H54 (cell line): ENCODE measurements at regions not wholly inside any gene's neighbourhood (a gene's known extent, or its start where the extent isn't known, plus 50 kb on each side); places are given as distances from the start of the nearest gene placed in this dataset.

Source experiments
- DNase-seq: peaks from one replicate; pipeline ENCODE4 v3.0.0; 2011; ENCODE audit warnings: low spot score, mixed read lengths; ENCODE audit not compliant: insufficient read length
- FAIRE-seq: peaks from 3 replicates; lab custom pipeline; 2011; peaks lifted over from hg19 to GRCh38; lab: Jason Lieb, UNC
- POLR2A ChIP-seq: IDR thresholded peaks from 2 replicates; pipeline ENCODE4 v1.6.1; 2011; ENCODE audit warnings: low read depth, mild to moderate bottlenecking, low read length

DNA sequence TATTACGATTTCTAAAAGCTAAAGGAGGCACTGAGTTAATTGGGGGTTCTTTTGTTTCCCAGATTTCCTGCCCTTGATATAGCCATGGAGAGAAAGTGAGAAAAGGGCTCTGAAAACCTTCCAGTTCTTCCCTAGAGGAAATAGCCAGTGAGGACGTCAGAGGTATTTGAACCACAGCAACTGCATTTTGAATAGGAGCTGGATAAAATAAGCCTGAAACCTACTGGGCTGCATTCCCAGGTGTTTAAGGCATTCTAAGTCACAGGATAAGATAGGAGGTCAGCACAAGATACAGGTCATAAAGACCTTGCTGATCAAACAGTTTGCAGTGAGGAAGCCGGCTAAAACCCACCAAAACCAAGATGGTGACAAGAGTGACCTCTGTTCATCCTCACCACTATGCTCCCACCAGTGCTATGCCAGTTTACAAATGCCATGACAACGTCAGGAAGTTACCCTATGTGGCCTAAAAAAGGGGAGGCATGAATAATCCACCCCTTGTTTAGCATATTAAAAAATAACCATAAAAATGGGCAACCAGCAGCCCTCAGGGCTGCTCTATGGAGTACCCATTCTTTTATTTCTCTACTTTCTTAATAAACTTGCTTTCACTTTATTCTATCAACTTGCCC lies 85.1 kb upstream of the FRMD4A start:
- TF ChIP-seq POLR2A = no peak
- no peak for FAIRE-seq

DNA sequence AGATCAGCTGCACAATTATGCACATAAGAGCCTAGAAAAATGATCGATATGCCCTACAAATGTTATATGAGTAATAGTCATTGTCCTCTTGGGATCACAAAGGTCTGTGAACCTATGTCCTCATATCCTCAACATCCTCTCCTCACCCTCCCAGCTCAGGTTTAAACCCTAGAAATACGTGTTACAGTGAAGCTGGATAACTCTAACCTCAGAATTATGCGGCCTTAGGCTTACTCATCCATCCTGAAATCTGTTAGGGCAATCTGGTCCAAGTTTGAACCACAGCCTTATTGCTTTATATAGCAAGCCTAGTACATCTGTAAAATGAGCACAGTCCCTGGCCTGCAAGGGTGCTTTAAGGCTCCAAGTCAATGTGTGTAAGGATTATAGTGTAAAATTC lies 84.2 kb upstream of the FRMD4A start:
- no peak for TF ChIP-seq POLR2A
- DNase-seq = peak; percentile 4
- peak; percentile 73 for FAIRE-seq

More for the DNA sequence above, 85.1 kb upstream of the FRMD4A start:
- no peak for DNase-seq

DNA sequence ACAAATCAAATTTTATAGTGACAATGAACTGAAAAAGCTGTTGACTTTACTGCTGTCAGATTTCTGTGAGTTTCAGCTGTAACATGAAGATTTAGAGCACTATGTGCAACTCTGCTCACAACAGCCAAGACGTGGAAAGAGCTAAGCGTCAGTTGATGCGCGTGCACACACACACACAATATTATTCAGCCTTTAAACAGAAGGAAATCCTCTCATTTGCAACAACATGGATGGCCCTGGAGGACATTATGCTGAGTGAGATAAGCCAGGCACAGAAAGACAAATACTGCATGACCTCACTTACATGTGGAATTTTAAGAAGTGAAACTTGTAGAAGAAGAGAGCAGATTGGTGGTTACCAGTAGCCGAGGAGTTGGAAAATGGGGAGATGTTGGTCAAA lies 82.8 kb upstream of the FRMD4A start:
- FAIRE-seq (no peak), DNase-seq (no peak)
- TF ChIP-seq POLR2A = no peak

DNA sequence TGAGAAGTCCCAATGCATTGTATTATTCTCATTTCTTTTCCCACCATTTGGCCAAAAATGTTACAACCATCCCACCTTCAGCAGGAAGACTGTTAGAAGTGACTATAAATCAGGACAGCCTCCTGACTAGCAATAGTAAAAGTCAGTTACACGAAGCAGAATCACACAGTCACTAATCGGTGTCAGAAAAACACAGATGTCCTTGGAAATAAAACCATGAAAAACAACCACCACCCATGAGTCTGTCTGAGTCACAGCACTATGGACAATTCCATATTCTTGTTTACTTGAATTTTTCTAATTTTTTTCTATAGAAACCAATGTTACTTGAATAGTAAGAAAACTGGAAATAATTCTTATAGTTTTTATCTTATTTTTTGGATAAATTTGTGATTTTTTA lies 81.9 kb upstream of the FRMD4A start:
- FAIRE-seq (no peak), DNase-seq (no peak)
- TF ChIP-seq POLR2A = no peak

DNA sequence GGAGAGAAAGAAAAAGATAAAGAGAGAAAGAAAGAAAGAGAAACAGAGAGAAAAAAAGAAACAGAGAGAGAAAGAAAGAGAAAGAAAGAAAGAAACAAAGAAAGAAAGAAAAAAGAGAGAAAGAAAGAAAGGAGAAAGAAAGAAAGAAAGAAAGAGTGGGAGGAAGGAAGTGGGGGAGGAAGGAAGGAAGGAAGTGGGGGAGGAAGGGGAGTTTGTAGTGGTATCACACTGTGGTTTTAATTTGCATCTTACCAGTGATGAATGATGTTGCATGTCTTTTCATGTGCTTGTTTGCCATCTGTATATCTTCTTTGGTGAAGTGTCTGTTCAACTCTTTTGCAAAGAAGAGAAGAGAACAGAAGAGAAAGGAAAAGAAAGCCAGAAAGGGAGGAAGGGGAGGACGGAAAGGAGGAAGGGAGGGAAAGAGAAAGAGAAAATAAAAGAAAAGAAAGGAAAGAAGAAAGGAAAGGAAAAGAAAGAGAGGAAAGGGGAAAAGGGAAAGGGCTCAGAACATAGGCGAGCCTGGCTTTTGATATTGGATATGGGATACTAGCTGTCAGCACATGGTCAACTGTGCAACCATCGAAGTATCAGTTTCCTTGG lies 79.2 kb upstream of the FRMD4A start:
- DNase-seq = no peak
- FAIRE-seq = no peak
- no peak for TF ChIP-seq POLR2A

DNA sequence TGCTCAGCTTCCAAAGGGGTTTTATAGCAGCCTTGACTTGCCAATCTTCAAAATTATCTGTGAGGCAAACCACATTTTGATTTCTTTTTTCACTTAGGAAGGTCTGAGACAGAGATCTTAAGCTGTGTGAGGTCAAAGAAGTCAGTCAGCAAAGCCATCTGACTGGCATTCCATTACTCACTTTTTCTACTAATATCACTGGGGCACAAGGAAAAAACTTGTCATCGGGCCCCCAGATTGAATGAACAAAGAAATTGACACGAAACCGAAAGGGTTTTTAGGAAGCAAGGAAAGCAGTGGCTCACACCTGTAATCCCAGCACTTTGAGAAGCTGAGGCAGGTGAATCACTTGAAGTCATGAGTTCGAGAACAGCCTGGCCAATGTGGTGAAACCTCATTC lies 78.5 kb upstream of the FRMD4A start:
- TF ChIP-seq POLR2A = no peak
- no peak for DNase-seq
- no peak for FAIRE-seq

DNA sequence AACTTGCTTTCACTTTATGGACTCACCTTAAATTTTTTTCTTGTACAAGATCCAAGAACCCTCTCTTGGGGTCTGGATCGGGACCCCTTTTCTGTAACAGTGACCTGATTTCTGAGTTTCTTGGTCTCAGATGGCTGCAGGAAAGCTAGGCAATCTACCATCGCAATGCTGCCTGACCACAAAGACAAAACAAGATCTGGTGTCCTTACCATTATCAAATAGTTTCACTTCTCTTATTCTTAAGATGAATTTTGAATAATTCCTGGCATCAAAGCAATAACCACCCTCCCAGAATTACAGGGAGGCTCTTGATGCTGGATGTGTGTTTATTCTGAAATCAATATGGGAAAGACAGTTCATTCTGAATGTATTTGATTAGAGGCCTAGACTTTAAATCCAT lies 77.4 kb upstream of the FRMD4A start:
- TF ChIP-seq POLR2A = no peak
- no peak for FAIRE-seq

DNA sequence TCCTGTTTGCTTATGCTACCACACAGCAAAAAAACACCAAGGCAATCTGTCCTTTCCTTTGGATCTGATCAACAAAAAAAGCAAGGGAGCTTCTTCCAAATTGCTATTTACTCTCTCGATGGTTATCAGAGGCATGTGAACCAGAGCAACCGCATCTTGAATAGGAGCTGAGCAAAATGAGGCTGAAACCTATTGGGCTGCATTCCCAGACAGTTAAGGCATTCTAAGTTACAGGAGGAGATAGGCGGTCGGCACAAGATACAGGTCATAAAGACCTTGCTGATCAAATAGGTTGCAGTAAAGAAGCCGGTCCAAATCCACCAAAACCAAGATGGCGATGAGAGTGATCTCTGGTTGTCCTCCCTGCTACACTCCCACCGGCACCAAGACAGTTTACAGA lies 76.8 kb upstream of the FRMD4A start:
- DNase-seq (no peak), FAIRE-seq (no peak)
- no peak for TF ChIP-seq POLR2A

More for the DNA sequence above, 77.4 kb upstream of the FRMD4A start:
- DNase-seq = no peak

DNA sequence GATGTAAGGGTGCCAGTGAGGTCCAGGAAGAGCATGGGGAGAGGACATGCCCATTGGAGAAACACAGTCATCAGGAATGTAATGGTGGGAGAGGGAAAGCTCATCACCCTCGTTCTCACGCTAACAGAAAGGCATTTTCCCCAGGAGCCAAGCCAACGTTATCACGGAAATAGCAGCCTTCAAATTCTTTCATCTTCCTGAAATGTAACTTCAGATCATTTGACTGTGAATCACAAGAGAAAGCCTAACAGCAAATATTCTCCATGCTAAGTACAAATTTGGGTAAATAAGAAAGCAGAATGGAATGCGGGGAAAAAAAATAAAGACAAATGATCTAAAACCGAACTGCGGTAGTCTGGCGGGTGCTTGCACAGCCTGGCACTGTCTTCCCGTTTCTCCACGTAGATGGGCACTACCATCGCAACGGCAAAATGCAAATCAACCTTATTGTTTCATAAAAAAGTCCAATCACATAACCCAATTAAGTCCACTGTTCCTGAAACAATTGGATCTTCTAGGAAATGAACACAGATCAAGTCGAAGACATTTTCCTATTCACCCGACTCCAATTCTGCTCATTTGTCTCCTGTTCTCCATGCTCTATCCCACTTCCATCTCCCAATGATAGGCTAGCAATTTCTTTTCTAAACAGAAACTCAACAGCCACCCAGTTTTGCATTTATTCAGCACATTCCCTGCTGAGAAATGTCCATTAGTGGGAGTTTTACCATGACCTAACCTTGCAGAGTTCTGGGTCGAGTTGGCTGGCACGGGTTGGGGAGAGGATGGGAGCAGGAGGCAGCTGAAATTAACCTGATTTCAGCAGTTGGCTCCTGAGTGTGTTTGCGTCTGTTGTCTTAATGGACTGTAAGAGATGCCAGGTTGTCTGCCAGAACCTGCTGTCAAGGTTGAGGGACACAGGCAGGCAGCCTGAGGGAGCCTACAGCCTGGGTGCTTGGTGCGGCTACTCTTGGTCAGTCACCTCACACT lies 74.6 kb upstream of the FRMD4A start:
- DNase-seq (peak; percentile 12), FAIRE-seq (no peak)
- no peak for TF ChIP-seq POLR2A

DNA sequence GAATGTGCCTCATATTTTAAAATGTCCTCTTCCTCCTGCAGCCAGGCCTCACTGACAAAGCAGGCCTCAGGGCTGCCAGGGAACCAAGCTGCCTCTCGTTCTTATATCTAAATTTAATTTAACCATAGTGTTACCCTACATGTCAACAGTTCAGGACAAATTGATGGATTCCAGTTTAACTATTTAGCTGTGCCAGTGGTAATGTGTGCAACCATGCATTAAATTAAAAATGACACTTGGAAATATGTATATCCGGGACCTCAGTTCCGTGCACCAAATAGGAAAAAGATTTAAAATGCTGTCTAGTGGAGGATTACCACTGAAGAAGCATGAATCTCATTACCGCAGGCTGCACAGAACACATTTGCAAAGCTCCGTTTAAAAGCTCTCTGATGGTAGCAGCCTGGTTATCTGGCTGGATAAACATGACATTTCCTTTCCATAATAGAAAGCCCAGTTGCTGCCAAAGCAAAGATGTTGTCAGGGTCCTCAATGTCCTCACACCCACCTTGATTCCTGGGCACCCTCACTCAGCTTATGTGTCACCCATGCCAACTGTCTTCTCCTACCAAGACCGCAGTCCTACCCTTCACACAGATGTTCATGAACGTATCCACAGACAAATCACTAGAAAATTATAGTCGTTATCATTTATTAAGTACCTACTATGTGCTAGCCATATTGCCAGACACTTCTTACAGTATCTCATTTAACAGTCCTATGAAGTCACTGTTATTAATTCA lies 73.3 kb upstream of the FRMD4A start:
- DNase-seq = no peak
- no peak for TF ChIP-seq POLR2A
- no peak for FAIRE-seq

DNA sequence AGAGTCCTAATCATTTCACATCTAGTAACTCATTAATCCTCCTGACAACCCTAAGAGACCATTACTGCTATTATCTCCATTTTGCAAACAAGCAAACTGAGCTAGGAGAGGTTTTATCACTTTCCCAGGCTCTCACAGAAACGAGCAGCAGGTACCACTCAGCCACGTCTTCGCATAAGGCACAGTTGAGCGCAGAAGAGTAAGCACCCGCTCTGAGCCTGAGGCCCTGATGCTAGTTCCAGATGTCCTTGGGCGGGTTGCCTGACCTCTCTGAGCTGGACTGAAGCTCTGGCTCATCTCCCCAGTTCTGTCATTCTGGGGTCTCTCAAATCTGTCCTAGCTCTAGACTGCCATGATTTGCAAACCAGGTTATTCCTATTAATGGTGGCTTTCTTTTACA lies 72.6 kb upstream of the FRMD4A start:
- DNase-seq (no peak), FAIRE-seq (no peak)

DNA sequence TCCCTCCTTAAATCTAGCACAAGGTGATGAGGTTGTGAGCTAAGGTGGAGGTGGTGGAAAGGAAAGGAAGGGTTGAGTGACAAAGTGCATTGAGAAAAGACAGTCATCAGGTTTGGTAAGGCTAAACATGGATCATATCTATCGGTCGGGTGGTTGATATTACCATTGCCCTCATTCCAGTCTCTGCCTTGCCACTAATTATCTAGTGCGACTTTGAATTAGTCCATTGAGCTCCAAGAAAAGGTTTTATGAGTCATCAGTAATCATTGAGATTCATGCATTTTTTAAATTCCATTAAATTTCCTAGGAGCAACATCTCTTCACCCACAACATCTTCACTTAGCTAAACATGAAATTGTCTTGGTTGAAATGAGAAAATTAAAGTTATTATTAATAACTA lies 68.9 kb upstream of the FRMD4A start:
- DNase-seq (no peak), FAIRE-seq (no peak)
- no peak for TF ChIP-seq POLR2A

More for the DNA sequence above, 72.6 kb upstream of the FRMD4A start:
- no peak for TF ChIP-seq POLR2A

DNA sequence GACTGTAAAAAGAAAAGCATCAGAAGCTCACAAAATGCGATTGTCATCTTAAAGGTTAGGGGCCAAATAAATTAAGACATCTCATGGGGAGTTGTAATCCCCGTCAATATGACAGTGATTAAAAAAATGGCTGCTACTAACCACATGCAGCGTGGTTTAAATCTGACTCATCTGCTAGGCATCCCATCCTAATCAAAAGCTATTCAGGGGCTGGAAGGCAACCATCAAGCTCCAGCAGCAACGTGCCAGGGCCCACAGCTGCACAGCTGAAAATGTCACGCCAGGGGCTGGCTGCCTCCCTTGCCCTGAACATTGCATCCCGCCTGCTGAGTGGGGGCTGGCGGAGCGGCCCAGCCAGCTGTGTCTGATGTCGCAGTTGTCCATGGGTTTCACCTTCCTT lies 66.3 kb upstream of the FRMD4A start:
- no peak for TF ChIP-seq POLR2A
- DNase-seq (peak; percentile 49), FAIRE-seq (peak; percentile 89)

DNA sequence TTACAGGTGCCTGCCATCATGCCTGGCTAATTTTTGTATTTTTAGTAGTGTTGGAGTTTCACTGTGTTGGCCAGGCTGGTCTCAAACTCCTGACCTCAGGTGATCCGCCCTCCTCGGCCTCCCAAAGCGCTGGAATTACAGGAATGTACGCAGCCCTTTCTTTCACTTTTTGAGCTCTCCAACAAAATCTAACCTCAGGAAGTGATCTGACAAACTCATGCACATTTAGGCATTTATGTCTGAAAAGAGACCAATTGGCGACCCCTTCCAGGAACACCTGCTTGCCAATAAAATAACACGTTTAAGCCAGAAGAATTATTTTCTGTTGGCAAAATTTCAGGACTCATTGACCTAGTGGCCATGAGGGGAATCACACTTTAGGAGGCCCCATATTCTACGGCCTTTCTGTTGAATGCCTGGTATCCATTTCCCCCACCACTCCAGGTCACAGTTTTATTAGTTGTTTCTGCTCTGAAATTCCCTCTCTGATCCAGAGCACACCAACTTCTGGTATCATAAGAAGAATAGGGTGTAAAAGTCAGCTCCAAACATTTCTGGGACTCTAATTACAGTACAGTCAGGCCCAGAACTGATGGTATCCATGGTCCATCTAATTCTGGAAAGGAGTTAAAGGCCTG lies 65.8 kb upstream of the FRMD4A start:
- no peak for TF ChIP-seq POLR2A
- FAIRE-seq = no peak
- peak; percentile 13 for DNase-seq
